Stomach (tissue), 8 donors: ENCODE measurements at regions not wholly inside any gene's neighbourhood (a gene's known extent, or its start where the extent isn't known, plus 50 kb on each side); places are given as distances from the start of the nearest gene placed in this dataset.

Experiments used
- DNase-seq, 2 donors: peaks; one replicate each; pipeline versions ENCODE4 v3.0.0 to v3.0.0-alpha.2; 2013 to 2019
- H3K27ac ChIP-seq, 5 donors: fragments of 200-600 bp in 4 of 5; sonication (generic) in 4 of 5; one replicate each; pipeline ENCODE4 v1.5.1; 2013 to 2019; ENCODE audit warnings: mild to moderate bottlenecking in 1 of 5, moderate library complexity in 1 of 5
- H3K27me3 ChIP-seq, 3 donors: fragments of 200-600 bp; sonication (generic); one replicate each; pipeline ENCODE4 v1.5.1; 2017 to 2019; ENCODE audit warnings: mixed run types in 1 of 3
- H3K36me3 ChIP-seq, 4 donors: fragments of 200-600 bp; sonication (generic); 1 replicate in 3 of 4; 2 replicates in 1 of 4; pipeline ENCODE4 v1.5.1; 2016 to 2019
- H3K4me1 ChIP-seq, 4 donors: fragments of 200-600 bp; sonication (generic); one replicate each; pipeline ENCODE4 v1.5.1; 2016 to 2019
- H3K4me3 ChIP-seq, 4 donors: fragments of 200-600 bp; sonication (generic) in 3 of 4; one replicate each; pipeline ENCODE4 v1.5.1; 2016 to 2019; ENCODE audit warnings: mild to moderate bottlenecking in 1 of 4
- H3K9me3 ChIP-seq, 4 donors: fragments of 200-600 bp; sonication (generic); one replicate each; pipeline ENCODE4 v1.5.1; 2016 to 2019
- EP300 ChIP-seq: sonication (generic); formaldehyde crosslinking; IDR thresholded peaks from one replicate; pipeline ENCODE4 v1.6.1; 2017; ENCODE audit warnings: antibody characterized with exemption
- POLR2A ChIP-seq, 4 donors: fragments of 450-650 bp; IDR thresholded peaks; one replicate each; pipeline ENCODE4 v1.6.1; 2016; ENCODE audit warnings: antibody characterized with exemption in 4 of 4, control low read depth in 2 of 4, mild to moderate bottlenecking in 1 of 4, moderate library complexity in 1 of 4
- POLR2AphosphoS5 ChIP-seq, 3 donors: sonication (generic); formaldehyde crosslinking; IDR thresholded peaks; one replicate each; pipeline ENCODE4 v1.6.1; 2016; ENCODE audit warnings: antibody characterized with exemption in 3 of 3
- WGBS, 5 donors: extraction: QIAGEN DNeasy Blood & Tissue Kit in 3 of 5; methylation state at CpG; one replicate each; pipeline versions ENCODE4 v1.1.5 to v1.1.7; 2013 to 2018; 5-methylcytosine and 5-hydroxymethylcytosine counted together
- intact Hi-C: fragments of 100-400 bp; cut with DNase I; formaldehyde crosslinking; loops from one replicate; pipeline ENCODE4 v1.15.1; 2023; ENCODE audit warnings: low total_unique reads
- TF ChIP-seq, protein P1 (sequence below), 7 experiments: fragments of 450-650 bp in 4 of 7; fragments of 200-600 bp in 3 of 7; sonication (generic) in 3 of 7; IDR thresholded peaks; one replicate each; pipeline ENCODE4 v1.5.1; 2016 to 2019; ENCODE audit warnings: antibody characterized with exemption in 7 of 7, control low read depth in 2 of 7, mild to moderate bottlenecking in 1 of 7
- donor health status: healthy with polysubstance abuse.
- donor health status: Bipolar disorder and iron deficiency.
- donor health status: healthy.

DNA sequence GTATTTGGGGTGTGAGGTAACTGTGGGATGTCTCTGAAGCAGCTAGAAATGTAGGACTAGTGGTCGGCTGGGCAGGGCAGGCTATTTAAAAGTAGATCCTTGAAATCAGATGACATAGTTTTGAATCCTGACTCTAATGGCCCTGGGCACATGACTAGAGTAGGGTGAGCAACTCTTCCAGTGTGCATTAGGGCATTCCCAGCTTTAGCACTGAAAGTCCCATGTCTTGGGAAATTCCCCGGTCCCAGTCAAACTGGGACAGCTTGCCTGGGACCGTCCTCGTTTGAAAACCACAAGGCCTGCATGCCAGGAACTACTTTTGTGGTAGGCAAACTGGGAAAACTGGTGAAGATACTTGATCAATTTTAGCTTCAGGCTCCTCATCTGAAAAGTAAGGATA is 255.3 kb downstream of the PTEN start:
- intact Hi-C loops: loop anchor here (10.0 kb wide), 1 partner anchor 254 kb away; the partner anchor contains the start of genes KLLN and PTEN
- TF ChIP-seq POLR2AphosphoS5 (IDR thresholded peaks at IDR 0.05) (no peak), EP300 (no peak), POLR2A (IDR thresholded peaks at IDR 0.05) (no peak)
- TF ChIP-seq, protein P1, sequence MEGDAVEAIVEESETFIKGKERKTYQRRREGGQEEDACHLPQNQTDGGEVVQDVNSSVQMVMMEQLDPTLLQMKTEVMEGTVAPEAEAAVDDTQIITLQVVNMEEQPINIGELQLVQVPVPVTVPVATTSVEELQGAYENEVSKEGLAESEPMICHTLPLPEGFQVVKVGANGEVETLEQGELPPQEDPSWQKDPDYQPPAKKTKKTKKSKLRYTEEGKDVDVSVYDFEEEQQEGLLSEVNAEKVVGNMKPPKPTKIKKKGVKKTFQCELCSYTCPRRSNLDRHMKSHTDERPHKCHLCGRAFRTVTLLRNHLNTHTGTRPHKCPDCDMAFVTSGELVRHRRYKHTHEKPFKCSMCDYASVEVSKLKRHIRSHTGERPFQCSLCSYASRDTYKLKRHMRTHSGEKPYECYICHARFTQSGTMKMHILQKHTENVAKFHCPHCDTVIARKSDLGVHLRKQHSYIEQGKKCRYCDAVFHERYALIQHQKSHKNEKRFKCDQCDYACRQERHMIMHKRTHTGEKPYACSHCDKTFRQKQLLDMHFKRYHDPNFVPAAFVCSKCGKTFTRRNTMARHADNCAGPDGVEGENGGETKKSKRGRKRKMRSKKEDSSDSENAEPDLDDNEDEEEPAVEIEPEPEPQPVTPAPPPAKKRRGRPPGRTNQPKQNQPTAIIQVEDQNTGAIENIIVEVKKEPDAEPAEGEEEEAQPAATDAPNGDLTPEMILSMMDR (IDR thresholded peaks at IDR 0.05): no peak
- no peak for DNase-seq
- Histone ChIP-seq H3K4me1 (peaks cover 0 to 49% (median 10%) of the 10 kb centered on the region in 4 donors), H3K9me3 (no peaks in the 10 kb centered on the region), H3K27me3 (no peaks in the 10 kb centered on the region), H3K27ac (no peak overlapping the region), H3K4me3 (no peak overlapping the region), H3K36me3 (no peaks in the 10 kb centered on the region)
- WGBS, 5 donors: 70 to 82% (median 71%) methylated on average over 4 of the region's 4 CpGs

DNA sequence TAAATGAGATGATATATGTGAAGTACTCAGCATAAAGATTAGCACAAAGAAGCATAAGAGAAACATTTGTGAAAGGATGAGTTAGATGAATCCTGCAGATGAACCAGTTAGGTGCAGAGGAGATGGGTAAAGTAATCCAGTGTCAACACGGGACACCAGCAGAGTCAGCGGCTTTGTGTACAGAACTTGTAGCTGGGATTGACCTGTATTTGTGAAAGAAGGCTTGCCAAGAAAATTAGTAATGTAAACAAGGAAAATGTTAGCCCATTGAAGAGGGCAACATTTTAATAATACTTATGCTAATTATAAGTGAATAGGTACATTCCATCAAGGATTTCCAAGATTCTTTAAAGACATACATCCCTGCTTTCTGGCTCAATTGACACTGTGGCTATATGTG is 255.7 kb downstream of the PTEN start:
- DNase-seq: no peak
- no peak overlapping the region for H3K4me3 ChIP-seq
- TF ChIP-seq, protein P1 (IDR thresholded peaks at IDR 0.05): no peak
- no peak for TF ChIP-seq POLR2AphosphoS5 (IDR thresholded peaks at IDR 0.05)
- H3K27ac ChIP-seq: no peak overlapping the region
- no peaks in the 10 kb centered on the region for H3K9me3 ChIP-seq
- WGBS, 5 donors: 20 to 60% (median 35%) methylated on average over 2 of the region's 2 CpGs
- H3K27me3 ChIP-seq: no peaks in the 10 kb centered on the region
- intact Hi-C loops: loop anchor here (10.0 kb wide), 1 partner anchor 254 kb away; the partner anchor contains the start of genes KLLN and PTEN
- H3K4me1 ChIP-seq: peaks cover 0 to 44% (median 8%) of the 10 kb centered on the region in 4 donors
- H3K36me3 ChIP-seq: no peaks in the 10 kb centered on the region

DNA sequence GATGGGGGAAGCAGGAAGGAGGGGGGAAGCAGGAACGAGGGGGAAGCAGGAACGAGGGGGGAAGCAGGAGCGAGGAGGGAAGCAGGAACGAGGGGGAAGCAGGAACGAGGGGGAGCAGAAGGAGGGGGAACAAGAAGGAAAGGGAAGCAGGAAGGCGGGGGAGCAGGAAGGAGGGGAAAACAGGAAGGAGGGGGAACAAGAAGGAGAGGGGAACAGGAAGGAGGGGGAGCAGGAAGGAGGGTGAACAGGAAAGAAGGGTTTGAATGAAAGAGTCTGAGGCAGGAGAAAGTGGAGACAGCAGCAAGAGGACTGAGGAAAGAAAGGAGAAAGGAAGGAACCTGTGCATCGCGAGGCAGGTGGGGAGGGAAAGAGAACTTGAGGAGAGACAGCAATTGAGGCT is 256.6 kb downstream of the PTEN start:
- H3K27me3 ChIP-seq: no peaks in the 10 kb centered on the region
- DNase-seq: no peak
- H3K27ac ChIP-seq: no peak overlapping the region
- intact Hi-C loops: no loop called here
- no peaks in the 10 kb centered on the region for H3K9me3 ChIP-seq
- WGBS, 5 donors: 57 to 77% (median 74%) methylated on average over 8 of the region's 8 CpGs
- H3K4me3 ChIP-seq: no peak overlapping the region
- H3K36me3 ChIP-seq: no peaks in the 10 kb centered on the region
- TF ChIP-seq EP300: no peak
- TF ChIP-seq POLR2AphosphoS5 (IDR thresholded peaks at IDR 0.05): no peak
- no peak for TF ChIP-seq POLR2A (IDR thresholded peaks at IDR 0.05)
- TF ChIP-seq, protein P1 (IDR thresholded peaks at IDR 0.05): no peak
- H3K4me1 ChIP-seq: peaks cover 0 to 43% (median 6%) of the 10 kb centered on the region in 4 donors

DNA sequence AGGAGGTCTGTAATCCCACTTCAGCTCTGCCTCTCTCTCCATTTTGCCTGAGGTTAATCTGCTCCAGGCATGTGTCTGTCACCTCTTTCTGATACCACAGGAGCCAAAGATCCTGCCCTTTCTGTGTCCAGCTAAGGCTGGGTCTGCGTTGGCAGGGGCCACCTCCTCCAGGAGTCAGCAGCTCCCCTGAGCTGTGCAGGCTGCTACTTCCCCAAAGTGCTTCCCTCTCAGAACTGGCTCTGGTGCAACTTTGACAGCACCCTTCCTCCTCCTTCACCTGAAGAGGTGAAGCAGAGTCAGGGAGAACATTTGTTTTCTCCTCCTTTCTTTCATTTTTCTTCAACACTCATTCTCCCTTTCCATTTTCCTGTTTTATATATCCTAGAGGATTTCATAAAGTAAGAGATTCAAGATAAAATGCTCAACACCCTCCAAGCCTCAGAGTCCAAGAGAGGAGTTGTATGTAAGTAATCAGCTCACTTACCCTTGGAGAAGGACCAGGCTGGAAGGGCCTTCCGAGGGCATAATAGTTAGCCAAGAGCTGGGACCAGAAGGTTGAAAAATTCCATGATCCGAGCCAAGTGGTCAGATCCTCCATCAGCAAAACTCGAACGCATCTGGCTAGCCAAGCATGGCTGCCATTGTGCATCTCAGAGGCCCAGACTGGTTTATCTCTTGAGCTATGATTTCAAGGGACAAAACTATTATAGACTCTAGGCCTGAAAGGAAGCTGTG is 257.3 kb downstream of the PTEN start:
- Histone ChIP-seq H3K36me3 (no peaks in the 10 kb centered on the region), H3K4me3 (no peak overlapping the region), H3K9me3 (no peaks in the 10 kb centered on the region), H3K27ac (no peak overlapping the region), H3K27me3 (no peaks in the 10 kb centered on the region), H3K4me1 (peaks cover 0 to 43% (median 6%) of the 10 kb centered on the region in 4 donors)
- TF ChIP-seq, protein P1 (IDR thresholded peaks at IDR 0.05): no peak
- DNase-seq: no peak
- intact Hi-C loops: no loop called here
- WGBS, 5 donors: 67 to 81% (median 73%) methylated on average over 5 of the region's 5 CpGs
